ENCODE measurements at regions not wholly inside any gene's neighbourhood (a gene's known extent, or its start where the extent isn't known, plus 50 kb on each side); places are given as distances from the start of the nearest gene placed in this dataset.
"Not testable (repeated sequence)": the region's sequence is repeated elsewhere in the genome, so short reads cannot be mapped to it uniquely, and the experiment has no call there.

- Mint-ChIP-seq H3K4me3 (no peak overlapping the region), H3K36me3 (no peaks in the 10 kb centered on the region), H3K4me1 (no peaks in the 10 kb centered on the region), H3K27me3 (no peaks in the 10 kb centered on the region), H3K9me3 (peaks cover 15% of the 10 kb centered on the region), H3K27ac (no peak overlapping the region)
Measured at GRCh38 chr6:164640956-164641355, 668.4 kb downstream of the C6orf118 start.

GRCh38 chr6:164628302-164628931 is 681.0 kb downstream of the C6orf118 start:
- Mint-ChIP-seq H3K36me3 (no peaks in the 10 kb centered on the region), H3K4me3 (no peak overlapping the region), H3K9me3 (no peaks in the 10 kb centered on the region), H3K27ac (no peak overlapping the region), H3K27me3 (no peaks in the 10 kb centered on the region), H3K4me1 (no peaks in the 10 kb centered on the region)

DNA sequence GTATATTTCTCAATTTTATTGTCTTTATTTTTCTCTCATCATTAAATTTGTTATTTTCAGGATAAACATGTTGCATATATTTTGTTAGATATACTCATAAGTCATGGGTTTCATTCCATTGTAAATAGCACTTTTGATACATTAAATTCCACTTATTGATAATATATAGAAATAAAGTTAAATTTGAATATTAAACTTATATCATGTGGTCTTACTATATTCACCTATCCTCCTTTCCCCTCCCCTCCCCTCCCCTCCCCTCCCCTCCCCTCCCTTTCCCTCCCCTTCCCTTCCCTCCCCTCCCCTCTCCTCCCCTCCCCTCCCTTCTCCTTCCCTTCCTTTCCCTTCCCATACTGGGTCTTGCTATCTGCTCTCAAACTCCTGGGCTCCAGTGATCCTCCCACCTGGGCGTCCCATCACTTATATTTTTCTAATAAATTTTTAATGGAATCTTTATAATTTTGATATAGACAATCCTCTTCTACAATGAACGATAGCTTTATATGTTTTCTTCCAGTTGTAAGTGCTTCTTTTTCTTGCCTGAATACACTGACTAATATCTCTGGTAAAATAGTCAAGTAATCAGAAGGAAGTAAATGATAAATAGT is 692.4 kb downstream of the C6orf118 start:
- Mint-ChIP-seq H3K36me3 (no peaks in the 10 kb centered on the region), H3K9me3 (peaks cover 5% of the 10 kb centered on the region), H3K27ac (no peak overlapping the region), H3K4me1 (no peaks in the 10 kb centered on the region), H3K27me3 (no peaks in the 10 kb centered on the region), H3K4me3 (no peak overlapping the region)

DNA sequence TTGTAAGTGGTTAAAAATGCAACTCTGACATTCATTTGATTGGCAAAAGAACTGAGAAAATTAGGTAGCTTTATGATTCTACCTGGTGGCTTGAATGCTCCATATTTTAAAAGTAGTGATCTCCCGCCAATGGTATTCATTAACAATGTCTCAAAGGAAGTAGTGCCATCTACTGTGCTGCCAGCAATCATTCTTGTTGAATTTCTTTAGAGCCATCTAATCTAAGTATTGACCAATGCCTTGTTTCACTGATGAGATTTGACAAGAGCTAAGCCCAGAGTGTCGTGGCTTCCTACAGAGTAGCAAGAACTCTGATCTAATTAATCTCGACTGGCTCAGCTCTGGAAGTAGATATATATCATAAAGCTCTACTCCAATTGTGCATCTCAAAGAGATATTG is 696.7 kb downstream of the C6orf118 start:
- H3K27ac Mint-ChIP-seq: no peak overlapping the region
- H3K9me3 Mint-ChIP-seq: peaks cover 13% of the 10 kb centered on the region
- no peaks in the 10 kb centered on the region for H3K27me3 Mint-ChIP-seq
- no peaks in the 10 kb centered on the region for H3K36me3 Mint-ChIP-seq
- no peak overlapping the region for H3K4me3 Mint-ChIP-seq
- H3K4me1 Mint-ChIP-seq: no peaks in the 10 kb centered on the region

GRCh38 chr6:164610859-164611258 is 698.5 kb downstream of the C6orf118 start:
- H3K27me3 Mint-ChIP-seq, H3K27ac Mint-ChIP-seq, H3K4me1 Mint-ChIP-seq, H3K4me3 Mint-ChIP-seq, H3K36me3 Mint-ChIP-seq: not testable (repeated sequence)
- H3K9me3 Mint-ChIP-seq: peaks cover 18% of the 10 kb centered on the region

DNA sequence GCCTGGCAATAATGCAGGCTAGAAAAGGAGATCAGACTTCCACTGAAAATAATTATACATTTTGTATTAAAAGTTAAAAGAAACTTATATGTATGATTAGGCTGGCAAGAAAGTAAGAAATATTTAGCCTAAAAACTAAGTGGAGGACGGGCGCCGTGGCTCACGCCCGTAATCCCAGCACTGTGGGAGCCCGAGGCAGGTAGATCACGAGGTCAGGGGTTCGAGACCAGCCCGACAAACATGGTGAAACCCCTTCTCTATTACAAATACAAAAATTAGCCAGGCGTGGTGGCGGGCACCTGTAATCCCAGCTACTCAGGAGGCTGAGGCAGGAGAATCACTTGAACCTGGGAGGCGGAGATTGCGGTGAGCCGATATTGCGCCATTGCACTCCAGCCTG is 707.0 kb downstream of the C6orf118 start:
- not testable (repeated sequence) for H3K4me3 Mint-ChIP-seq, H3K36me3 Mint-ChIP-seq, H3K27me3 Mint-ChIP-seq, H3K4me1 Mint-ChIP-seq, H3K27ac Mint-ChIP-seq, H3K9me3 Mint-ChIP-seq

DNA sequence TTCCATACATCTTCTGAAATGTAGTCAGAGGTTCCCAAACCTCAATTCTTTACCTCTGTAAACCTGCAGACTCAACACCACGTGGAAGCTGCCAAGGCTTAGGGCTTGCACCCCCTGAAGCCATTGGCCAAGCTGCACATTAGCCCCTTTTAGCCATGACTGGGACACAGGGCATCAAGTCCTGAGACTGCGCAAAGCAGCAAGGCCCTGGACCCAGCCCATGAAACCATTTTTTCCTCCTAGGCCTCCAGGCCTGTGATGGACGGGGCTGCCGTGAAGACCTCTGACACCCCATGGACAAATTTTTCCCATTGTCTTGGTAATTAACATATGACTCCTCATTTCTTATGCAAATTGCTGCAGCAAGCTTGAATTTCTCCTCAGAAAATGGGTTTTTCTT is 727.8 kb downstream of the C6orf118 start:
- H3K36me3 Mint-ChIP-seq: peaks cover 1% of the 10 kb centered on the region
- H3K4me1 Mint-ChIP-seq: no peaks in the 10 kb centered on the region
- H3K9me3 Mint-ChIP-seq: peaks cover 6% of the 10 kb centered on the region
- no peaks in the 10 kb centered on the region for H3K27me3 Mint-ChIP-seq
- no peak overlapping the region for H3K4me3 Mint-ChIP-seq
- H3K27ac Mint-ChIP-seq: no peak overlapping the region

DNA sequence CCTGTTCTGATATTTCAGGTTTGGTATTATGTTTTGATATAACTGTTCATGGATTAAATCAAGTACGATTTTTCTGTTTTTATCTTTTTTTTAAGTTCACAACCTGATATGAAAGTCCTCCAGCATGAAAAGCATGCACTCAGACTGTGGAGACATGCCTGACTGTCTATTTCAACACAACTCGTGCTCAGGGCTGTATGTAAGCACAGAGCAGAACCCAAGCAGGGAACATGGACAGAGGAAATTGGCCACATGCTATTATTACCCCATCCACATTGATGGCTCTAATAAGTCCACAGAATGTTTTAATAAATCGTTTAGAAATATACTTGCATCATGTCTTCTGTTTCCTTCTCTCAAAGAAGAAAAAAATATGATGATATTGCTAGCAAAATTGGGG is 730.4 kb downstream of the C6orf118 start:
- Mint-ChIP-seq H3K4me1 (no peaks in the 10 kb centered on the region), H3K36me3 (peaks cover 1% of the 10 kb centered on the region)

GRCh38 chr6:164578616-164579015 is 730.8 kb downstream of the C6orf118 start:
- H3K9me3 Mint-ChIP-seq: peaks cover 16% of the 10 kb centered on the region
- no peak overlapping the region for H3K4me3 Mint-ChIP-seq
- peaks cover 1% of the 10 kb centered on the region for H3K36me3 Mint-ChIP-seq
- H3K27ac Mint-ChIP-seq: no peak overlapping the region
- no peaks in the 10 kb centered on the region for H3K27me3 Mint-ChIP-seq
- H3K4me1 Mint-ChIP-seq: no peaks in the 10 kb centered on the region

More for the DNA sequence above, 730.4 kb downstream of the C6orf118 start:
- Mint-ChIP-seq H3K9me3 (peaks cover 16% of the 10 kb centered on the region), H3K27me3 (no peaks in the 10 kb centered on the region), H3K4me3 (no peak overlapping the region), H3K27ac (no peak overlapping the region)

DNA sequence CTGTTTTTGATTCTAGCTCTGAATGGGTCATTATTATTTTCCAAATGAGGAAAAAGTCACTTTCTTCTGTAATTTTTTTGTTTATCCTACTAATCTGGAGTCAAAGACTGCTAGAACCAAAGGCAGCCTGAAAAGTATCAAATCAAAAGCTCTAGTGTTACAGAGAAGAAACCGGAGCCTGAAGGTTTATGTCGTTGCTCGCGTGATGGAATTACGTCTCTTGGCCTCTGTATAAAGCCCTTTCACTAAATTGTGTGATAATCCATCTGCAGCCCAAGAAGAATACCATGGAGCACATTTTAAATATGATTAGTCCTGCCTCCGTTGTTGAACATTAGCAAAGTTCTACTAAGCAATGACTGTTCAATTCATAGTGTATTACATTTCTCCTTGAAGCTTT is 738.6 kb downstream of the C6orf118 start:
- Mint-ChIP-seq H3K4me3 (no peak overlapping the region), H3K36me3 (no peaks in the 10 kb centered on the region), H3K27ac (no peak overlapping the region), H3K9me3 (peaks cover 11% of the 10 kb centered on the region), H3K4me1 (no peaks in the 10 kb centered on the region), H3K27me3 (no peaks in the 10 kb centered on the region)

- H3K36me3 Mint-ChIP-seq: no peaks in the 10 kb centered on the region
Measured at GRCh38 chr6:164569509-164569908, 739.9 kb downstream of the C6orf118 start.

DNA sequence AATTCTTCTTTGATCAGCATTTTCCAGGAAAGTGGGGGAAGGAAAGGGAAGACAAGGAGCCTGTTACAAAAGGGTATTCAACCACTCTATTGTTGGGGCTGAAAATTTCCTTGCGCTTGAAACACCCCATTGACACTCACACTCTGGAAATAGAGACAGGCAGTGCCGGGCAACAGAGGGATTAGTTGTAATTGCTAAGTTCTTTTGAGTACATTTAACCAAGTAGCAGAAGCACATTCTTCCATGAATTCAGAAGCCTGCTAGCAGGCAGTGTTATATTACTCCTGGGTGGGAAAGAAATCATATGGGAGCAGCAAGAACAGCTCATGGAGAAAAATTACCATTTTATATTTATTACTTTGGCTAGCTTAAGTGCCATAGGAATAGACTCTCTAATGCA is 745.5 kb downstream of the C6orf118 start:
- Mint-ChIP-seq H3K4me3 (no peak overlapping the region), H3K9me3 (peaks cover 8% of the 10 kb centered on the region), H3K4me1 (no peaks in the 10 kb centered on the region), H3K36me3 (no peaks in the 10 kb centered on the region), H3K27ac (no peak overlapping the region), H3K27me3 (no peaks in the 10 kb centered on the region)

More at GRCh38 chr6:164569509-164569908, 739.9 kb downstream of the C6orf118 start:
- no peak overlapping the region for H3K27ac Mint-ChIP-seq
- peaks cover 4% of the 10 kb centered on the region for H3K9me3 Mint-ChIP-seq
- H3K4me3 Mint-ChIP-seq: no peak overlapping the region
- H3K27me3 Mint-ChIP-seq: no peaks in the 10 kb centered on the region
- no peaks in the 10 kb centered on the region for H3K4me1 Mint-ChIP-seq

DNA sequence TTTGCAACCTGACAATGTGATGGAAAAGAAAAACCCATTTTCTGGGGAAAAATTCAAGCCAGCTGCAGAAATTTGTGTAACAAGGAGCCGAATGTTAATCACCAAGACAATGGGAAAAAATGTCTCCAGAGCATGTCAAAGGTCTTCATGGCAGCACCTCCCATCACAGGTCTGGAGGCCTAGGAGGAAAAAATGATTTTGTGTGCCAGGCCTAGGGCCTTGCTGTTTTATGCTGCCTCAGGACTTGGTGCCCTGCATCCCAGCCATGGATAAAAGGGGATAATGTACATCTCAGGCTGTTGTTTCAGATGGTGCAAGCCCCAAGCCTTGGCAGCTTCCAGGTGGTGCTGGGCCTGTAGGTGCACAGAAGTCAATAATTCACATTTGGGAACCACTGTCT is 747.7 kb downstream of the C6orf118 start:
- H3K9me3 Mint-ChIP-seq: peaks cover 8% of the 10 kb centered on the region
- H3K27me3 Mint-ChIP-seq: no peaks in the 10 kb centered on the region
- no peak overlapping the region for H3K4me3 Mint-ChIP-seq
- no peaks in the 10 kb centered on the region for H3K4me1 Mint-ChIP-seq
- no peak overlapping the region for H3K27ac Mint-ChIP-seq
- H3K36me3 Mint-ChIP-seq: no peaks in the 10 kb centered on the region

GRCh38 chr6:164554700-164555476 is 754.5 kb downstream of the C6orf118 start:
- Mint-ChIP-seq H3K4me1 (no peaks in the 10 kb centered on the region), H3K27me3 (no peaks in the 10 kb centered on the region), H3K36me3 (no peaks in the 10 kb centered on the region), H3K4me3 (no peak overlapping the region), H3K9me3 (peaks cover 6% of the 10 kb centered on the region), H3K27ac (no peak overlapping the region)

DNA sequence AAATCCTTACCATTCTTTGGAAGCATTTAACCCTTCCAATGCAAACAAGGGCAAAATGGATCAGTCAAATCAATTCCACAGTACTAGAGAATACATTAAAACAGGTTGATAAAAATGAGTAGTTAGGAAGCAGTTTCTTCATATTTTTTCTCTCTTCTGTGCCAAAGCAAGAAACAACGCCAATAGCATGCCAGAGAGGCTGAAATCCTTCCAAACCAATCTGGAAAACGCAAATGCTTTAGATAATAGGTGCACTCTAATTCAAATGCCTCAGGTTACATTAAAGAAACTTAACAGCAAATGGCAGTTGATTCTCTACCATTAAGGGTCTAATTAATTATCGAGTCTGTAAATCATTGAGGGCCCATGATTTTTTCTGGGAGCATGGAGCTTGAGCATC is 755.2 kb downstream of the C6orf118 start:
- Mint-ChIP-seq H3K9me3 (peaks cover 5% of the 10 kb centered on the region), H3K4me1 (no peaks in the 10 kb centered on the region), H3K27ac (no peak overlapping the region), H3K4me3 (no peak overlapping the region), H3K27me3 (no peaks in the 10 kb centered on the region), H3K36me3 (no peaks in the 10 kb centered on the region)

DNA sequence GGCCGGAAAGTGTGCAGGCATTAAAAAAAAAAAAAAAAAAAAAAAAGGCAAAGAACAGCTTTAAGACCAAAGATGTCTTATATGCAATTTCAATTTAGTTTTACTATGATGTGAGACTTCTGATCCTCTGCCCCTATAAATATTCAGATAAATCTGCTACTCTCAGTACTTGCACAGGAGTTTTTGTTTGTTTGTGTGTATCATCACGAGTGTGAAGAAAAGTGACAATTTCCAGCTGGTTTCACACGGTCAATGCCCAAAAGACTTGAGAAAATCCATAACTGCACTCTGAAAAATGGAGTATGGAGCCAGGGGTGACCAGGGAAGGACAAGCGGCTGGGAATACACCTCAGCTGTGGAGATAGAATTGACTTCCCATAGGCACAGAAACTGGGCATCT is 757.7 kb downstream of the C6orf118 start:
- Mint-ChIP-seq H3K27ac (no peak overlapping the region), H3K4me1 (no peaks in the 10 kb centered on the region), H3K4me3 (no peak overlapping the region), H3K36me3 (no peaks in the 10 kb centered on the region), H3K9me3 (peaks cover 5% of the 10 kb centered on the region), H3K27me3 (no peaks in the 10 kb centered on the region)
